Neuronal stem cell (in vitro differentiated cells): ENCODE measurements at regions not wholly inside any gene's neighbourhood (a gene's known extent, or its start where the extent isn't known, plus 50 kb on each side); places are given as distances from the start of the nearest gene placed in this dataset.

Source experiments
- DNase-seq: peaks from one replicate; pipeline ENCODE4 v3.0.0-alpha.2; 2013; ENCODE audit warnings: low spot score
- H2AFZ ChIP-seq: one replicate; pipeline ENCODE4 v1.6.1; 2013; ENCODE audit warnings: mild to moderate bottlenecking, low read length, inconsistent platforms
- H2AK5ac ChIP-seq: 2 replicates; pipeline ENCODE4 v1.6.1; 2013; ENCODE audit warnings: low read depth, mild to moderate bottlenecking, inconsistent platforms, low read length, moderate library complexity, mixed read lengths
- H2BK120ac ChIP-seq: 2 replicates; pipeline ENCODE4 v1.6.1; 2013; ENCODE audit warnings: low read depth, mild to moderate bottlenecking, inconsistent platforms, low read length, moderate library complexity, mixed read lengths
- H2BK12ac ChIP-seq: one replicate; pipeline ENCODE4 v1.6.1; 2013; ENCODE audit warnings: low read length, inconsistent platforms
- H2BK15ac ChIP-seq: 2 replicates; pipeline ENCODE4 v1.6.1; 2013; ENCODE audit warnings: mild to moderate bottlenecking, low read length, inconsistent platforms, mixed read lengths
- H2BK5ac ChIP-seq: one replicate; pipeline ENCODE4 v1.6.1; 2013; ENCODE audit warnings: inconsistent platforms, mild to moderate bottlenecking, low read length, moderate library complexity
- H3K14ac ChIP-seq: one replicate; pipeline ENCODE4 v1.6.1; 2013; ENCODE audit warnings: low read length, inconsistent platforms
- H3K18ac ChIP-seq: 2 replicates; pipeline ENCODE4 v1.6.1; 2013; ENCODE audit warnings: low read length, inconsistent platforms
- H3K23ac ChIP-seq: 2 replicates; pipeline ENCODE4 v1.6.1; 2013; ENCODE audit warnings: low read depth, mild to moderate bottlenecking, mixed read lengths, low read length, inconsistent platforms; ENCODE audit not compliant: poor library complexity
- H3K27ac ChIP-seq: replicated peaks from 3 replicates; pipeline ENCODE4 v1.5.1; 2013; ENCODE audit warnings: low read length, inconsistent platforms
- H3K27me3 ChIP-seq, 3 experiments: 2 replicates each; pipeline ENCODE4 v1.6.1; 2013; ENCODE audit warnings: low read length in 3 of 3, mild to moderate bottlenecking in 2 of 3, inconsistent platforms in 1 of 3, low read depth in 1 of 3, mixed read lengths in 1 of 3, moderate library complexity in 1 of 3; ENCODE audit not compliant: control insufficient read depth in 3 of 3, insufficient read depth in 3 of 3
- H3K36me3 ChIP-seq, 2 donors: replicated peaks in 1 of 2; 2 replicates each; pipeline ENCODE4 v1.6.1; 2013; ENCODE audit warnings: low read length in 2 of 2; ENCODE audit not compliant: control insufficient read depth in 2 of 2, insufficient read depth in 2 of 2
- H3K4ac ChIP-seq: 2 replicates; pipeline ENCODE4 v1.6.1; 2013; ENCODE audit warnings: inconsistent platforms, mild to moderate bottlenecking, low read length, moderate library complexity
- H3K4me1 ChIP-seq, 2 donors: 1 replicate in 1 of 2; 2 replicates in 1 of 2; pipeline ENCODE4 v1.6.1; 2013; ENCODE audit warnings: low read length in 2 of 2, low read depth in 1 of 2; ENCODE audit not compliant: control insufficient read depth in 2 of 2, insufficient read depth in 1 of 2
- H3K4me2 ChIP-seq: one replicate; pipeline ENCODE4 v1.6.1; 2013; ENCODE audit warnings: mild to moderate bottlenecking, low read length, inconsistent platforms; ENCODE audit not compliant: insufficient read depth, poor library complexity, severe bottlenecking
- H3K4me3 ChIP-seq, 2 donors: 2 replicates each; pipeline ENCODE4 v1.5.1; 2013; ENCODE audit warnings: low read length in 2 of 2, mild to moderate bottlenecking in 2 of 2, inconsistent platforms in 1 of 2, moderate library complexity in 1 of 2
- H3K79me1 ChIP-seq: one replicate; pipeline ENCODE4 v1.6.1; 2013; ENCODE audit warnings: low read depth, mild to moderate bottlenecking, inconsistent platforms, low read length, moderate library complexity
- H3K9ac ChIP-seq: one replicate; pipeline ENCODE4 v1.6.1; 2013; ENCODE audit warnings: mild to moderate bottlenecking, low read depth, low read length, inconsistent platforms; ENCODE audit not compliant: poor library complexity
- H3K9me3 ChIP-seq, 2 donors: replicated peaks in 1 of 2; 2 replicates each; pipeline versions ENCODE3 to v1.6.1; 2013; ENCODE audit warnings: low read length in 2 of 2, mild to moderate bottlenecking in 2 of 2, inconsistent platforms in 1 of 2, low read depth in 1 of 2, mixed read lengths in 1 of 2, moderate library complexity in 1 of 2; ENCODE audit not compliant: control insufficient read depth in 2 of 2, insufficient read depth in 1 of 2
- H4K8ac ChIP-seq: one replicate; pipeline ENCODE4 v1.6.1; 2013; ENCODE audit warnings: low read depth, mild to moderate bottlenecking, inconsistent platforms, low read length, moderate library complexity
- H4K91ac ChIP-seq: one replicate; pipeline ENCODE4 v1.6.1; 2013; ENCODE audit warnings: low read length, low read depth, mild to moderate bottlenecking, inconsistent platforms; ENCODE audit not compliant: poor library complexity
- WGBS, 2 donors: extraction: QIAGEN DNeasy Blood & Tissue Kit; methylation state at CpG; one replicate each; pipeline ENCODE4 v1.1.7; 2013; ENCODE audit warnings: missing lambda C conversion rate in 2 of 2, mixed read lengths in 1 of 2; ENCODE audit not compliant: insufficient read length in 2 of 2, insufficient replicate concordance in 1 of 2; ENCODE audit errors: extremely low coverage in 2 of 2; 5-methylcytosine and 5-hydroxymethylcytosine counted together

GRCh38 chr6:114839019-114839418 is 496.2 kb upstream of the HS3ST5 start:
- no CpG with 5 or more reads among the region's 2 CpGs for WGBS, 2 donors
- Histone ChIP-seq H2BK5ac (no peak overlapping the region), H2AK5ac (no peak overlapping the region), H2BK15ac (no peak overlapping the region), H3K9me3 (no peaks in the 10 kb centered on the region), H3K36me3 (no peaks in the 10 kb centered on the region), H3K79me1 (no peaks in the 10 kb centered on the region), H3K4me3 (no peak overlapping the region), H3K18ac (no peak overlapping the region), H3K9ac (no peak overlapping the region), H3K23ac (no peak overlapping the region), H3K27me3 (no peaks in the 10 kb centered on the region), H3K4me1 (no peaks in the 10 kb centered on the region), H2BK12ac (no peak overlapping the region), H4K8ac (no peak overlapping the region), H4K91ac (no peak overlapping the region), H2AFZ (no peak overlapping the region), H3K27ac (no peak overlapping the region), H3K4me2 (no peak overlapping the region), H3K4ac (no peak overlapping the region), H2BK120ac (no peak overlapping the region), H3K14ac (no peak overlapping the region)
- no peak for DNase-seq

GRCh38 chr6:114833211-114833610 is 490.4 kb upstream of the HS3ST5 start:
- no peak overlapping the region for H2AFZ ChIP-seq
- no peaks in the 10 kb centered on the region for H3K4me1 ChIP-seq
- no peaks in the 10 kb centered on the region for H3K36me3 ChIP-seq
- no peak overlapping the region for H2AK5ac ChIP-seq
- no peaks in the 10 kb centered on the region for H3K79me1 ChIP-seq
- no peak overlapping the region for H3K27ac ChIP-seq
- H4K91ac ChIP-seq = no peak overlapping the region
- no peaks in the 10 kb centered on the region for H3K9me3 ChIP-seq
- no peak overlapping the region for H2BK5ac ChIP-seq
- H3K14ac ChIP-seq = no peak overlapping the region
- no peak overlapping the region for H2BK12ac ChIP-seq
- no peak overlapping the region for H3K23ac ChIP-seq
- H3K9ac ChIP-seq = no peak overlapping the region
- no peak overlapping the region for H2BK120ac ChIP-seq
- H3K27me3 ChIP-seq = no peaks in the 10 kb centered on the region
- no peak for DNase-seq
- H3K18ac ChIP-seq = no peak overlapping the region
- H4K8ac ChIP-seq = no peak overlapping the region
- no peak overlapping the region for H3K4me3 ChIP-seq
- no peak overlapping the region for H3K4ac ChIP-seq
- no peak overlapping the region for H2BK15ac ChIP-seq
- no CpG with 5 or more reads among the region's 1 CpG for WGBS, 2 donors
- H3K4me2 ChIP-seq = no peak overlapping the region

- WGBS, 2 donors = no CpG with 5 or more reads among the region's 1 CpG
- Histone ChIP-seq H3K4me3 (no peak overlapping the region), H3K14ac (no peak overlapping the region), H3K36me3 (no peaks in the 10 kb centered on the region), H2AK5ac (no peak overlapping the region), H3K23ac (no peak overlapping the region), H2BK12ac (no peak overlapping the region), H2AFZ (no peak overlapping the region), H2BK15ac (no peak overlapping the region), H3K27ac (no peak overlapping the region), H4K8ac (no peak overlapping the region), H4K91ac (no peak overlapping the region), H3K9ac (no peak overlapping the region), H3K18ac (no peak overlapping the region), H3K27me3 (no peaks in the 10 kb centered on the region), H3K9me3 (no peaks in the 10 kb centered on the region), H2BK120ac (no peak overlapping the region), H3K4me2 (no peak overlapping the region), H3K4ac (no peak overlapping the region), H2BK5ac (no peak overlapping the region), H3K4me1 (no peaks in the 10 kb centered on the region), H3K79me1 (no peaks in the 10 kb centered on the region)
- DNase-seq = no peak
Measured at GRCh38 chr6:114830515-114830914, 487.7 kb upstream of the HS3ST5 start.

DNA sequence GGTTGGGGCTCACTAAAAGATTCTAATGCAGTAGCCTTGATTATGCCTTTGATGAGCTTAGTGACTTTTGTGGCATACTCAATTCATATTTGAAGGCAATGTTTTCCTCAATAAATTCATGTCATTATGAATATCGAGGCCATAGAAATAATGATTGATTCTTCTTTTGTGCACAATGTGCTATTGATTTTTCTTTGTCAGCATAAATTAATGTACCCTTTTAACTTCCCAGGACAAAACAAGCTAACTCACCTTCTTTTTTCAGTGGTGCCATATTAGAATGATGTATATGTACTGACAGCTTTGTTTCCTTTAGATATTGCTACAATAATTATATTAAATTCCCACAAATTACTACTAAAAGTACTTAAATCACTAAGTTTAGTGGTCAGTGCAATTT is 484.3 kb upstream of the HS3ST5 start:
- Histone ChIP-seq H3K23ac (no peak overlapping the region), H2AK5ac (no peak overlapping the region), H2BK120ac (no peak overlapping the region), H3K18ac (no peak overlapping the region), H2BK5ac (no peak overlapping the region), H2BK15ac (no peak overlapping the region), H3K14ac (no peak overlapping the region), H4K8ac (no peak overlapping the region), H3K9ac (no peak overlapping the region), H4K91ac (no peak overlapping the region), H3K79me1 (no peaks in the 10 kb centered on the region), H3K27ac (no peak overlapping the region), H3K9me3 (no peaks in the 10 kb centered on the region), H3K4me1 (no peaks in the 10 kb centered on the region), H2AFZ (no peak overlapping the region), H3K4me3 (no peak overlapping the region), H3K36me3 (no peaks in the 10 kb centered on the region), H2BK12ac (no peak overlapping the region), H3K4me2 (no peak overlapping the region), H3K27me3 (no peaks in the 10 kb centered on the region), H3K4ac (no peak overlapping the region)
- no CpG with 5 or more reads among the region's 1 CpG for WGBS, 2 donors
- DNase-seq = no peak
